ENCODE measurements at regions not wholly inside any gene's neighbourhood (a gene's known extent, or its start where the extent isn't known, plus 50 kb on each side); places are given as distances from the start of the nearest gene placed in this dataset.
"Not testable (repeated sequence)": the region's sequence is repeated elsewhere in the genome, so short reads cannot be mapped to it uniquely, and the experiment has no call there.

DNA sequence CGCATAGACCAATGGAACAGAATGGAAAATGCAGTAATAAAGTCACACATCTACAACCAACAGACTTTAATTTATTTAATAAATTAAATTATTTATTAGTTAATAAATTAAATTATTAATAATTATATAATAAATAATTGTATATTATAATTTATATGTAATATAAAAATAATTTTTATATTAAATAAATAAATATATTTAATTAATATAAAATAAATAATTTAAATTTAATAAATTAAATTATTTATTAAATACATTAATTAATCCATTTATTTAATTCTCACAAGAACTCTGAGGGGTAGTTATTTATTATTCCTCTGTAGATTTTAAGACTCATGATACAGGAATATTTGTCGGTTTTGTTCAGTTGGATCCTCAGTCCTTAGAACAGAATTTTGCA is 176.1 kb upstream of the ADAMTS19 start:
- TF ChIP-seq, protein P1, sequence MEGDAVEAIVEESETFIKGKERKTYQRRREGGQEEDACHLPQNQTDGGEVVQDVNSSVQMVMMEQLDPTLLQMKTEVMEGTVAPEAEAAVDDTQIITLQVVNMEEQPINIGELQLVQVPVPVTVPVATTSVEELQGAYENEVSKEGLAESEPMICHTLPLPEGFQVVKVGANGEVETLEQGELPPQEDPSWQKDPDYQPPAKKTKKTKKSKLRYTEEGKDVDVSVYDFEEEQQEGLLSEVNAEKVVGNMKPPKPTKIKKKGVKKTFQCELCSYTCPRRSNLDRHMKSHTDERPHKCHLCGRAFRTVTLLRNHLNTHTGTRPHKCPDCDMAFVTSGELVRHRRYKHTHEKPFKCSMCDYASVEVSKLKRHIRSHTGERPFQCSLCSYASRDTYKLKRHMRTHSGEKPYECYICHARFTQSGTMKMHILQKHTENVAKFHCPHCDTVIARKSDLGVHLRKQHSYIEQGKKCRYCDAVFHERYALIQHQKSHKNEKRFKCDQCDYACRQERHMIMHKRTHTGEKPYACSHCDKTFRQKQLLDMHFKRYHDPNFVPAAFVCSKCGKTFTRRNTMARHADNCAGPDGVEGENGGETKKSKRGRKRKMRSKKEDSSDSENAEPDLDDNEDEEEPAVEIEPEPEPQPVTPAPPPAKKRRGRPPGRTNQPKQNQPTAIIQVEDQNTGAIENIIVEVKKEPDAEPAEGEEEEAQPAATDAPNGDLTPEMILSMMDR (IDR thresholded peaks at IDR 0.05; ENCODE audit: low read depth, low read length): no peak
- H3K4me3 ChIP-seq (replicated peaks in 1 of 2; ENCODE audit: low read depth in 2 of 2, low read length in 2 of 2): no peak overlapping the region
- no peak for DNase-seq (ENCODE audit: low read depth in 2 of 2)

DNA sequence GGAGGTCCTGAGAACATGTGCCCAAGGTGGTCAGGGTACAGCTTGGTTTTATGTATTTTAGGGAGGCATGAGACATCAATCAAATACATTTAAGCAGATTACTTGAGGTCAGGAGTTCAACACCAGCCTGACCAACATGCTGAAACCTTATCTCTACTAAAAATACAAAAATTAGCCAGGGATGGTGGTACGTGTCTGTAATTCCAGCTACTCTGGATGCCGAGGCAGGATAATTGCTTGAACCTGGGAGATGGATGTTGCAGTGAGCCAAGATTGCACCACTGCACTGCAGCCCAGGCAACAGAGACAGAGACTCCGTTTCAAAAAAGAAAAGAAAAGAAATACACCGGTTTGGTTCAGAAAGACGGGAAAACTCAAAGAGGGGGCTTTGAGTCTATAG is 165.9 kb upstream of the ADAMTS19 start:
- not testable (repeated sequence) for H3K4me3 ChIP-seq (replicated peaks in 1 of 2; ENCODE audit: low read depth in 2 of 2, low read length in 2 of 2); DNase-seq (ENCODE audit: low read depth in 2 of 2)

DNA sequence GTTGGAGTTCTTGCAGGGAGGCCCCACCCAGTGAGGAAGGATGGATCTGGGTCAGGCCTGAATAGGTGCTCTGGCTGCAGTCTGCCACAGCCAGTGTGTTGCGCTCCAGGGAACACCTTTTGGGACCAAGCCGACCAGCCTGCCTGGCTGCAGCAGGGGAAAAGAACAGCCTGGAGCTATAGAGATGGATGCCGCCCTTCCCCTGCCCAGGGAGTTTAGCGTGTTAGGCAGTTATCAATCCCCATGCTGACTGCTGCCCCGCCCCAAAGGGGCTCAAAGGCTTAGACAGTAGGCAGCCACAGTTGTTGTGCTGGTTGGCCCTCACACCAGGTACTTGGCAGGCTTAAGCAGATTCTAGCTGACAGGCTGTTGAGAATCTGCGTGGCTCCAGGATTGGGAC is 153.4 kb upstream of the ADAMTS19 start:
- DNase-seq (ENCODE audit: low read depth in 2 of 2): no peak
- no peak overlapping the region for H3K4me3 ChIP-seq (replicated peaks in 1 of 2; ENCODE audit: low read depth in 2 of 2, low read length in 2 of 2)
- TF ChIP-seq, protein P1 (IDR thresholded peaks at IDR 0.05; ENCODE audit: low read depth, low read length): no peak

DNA sequence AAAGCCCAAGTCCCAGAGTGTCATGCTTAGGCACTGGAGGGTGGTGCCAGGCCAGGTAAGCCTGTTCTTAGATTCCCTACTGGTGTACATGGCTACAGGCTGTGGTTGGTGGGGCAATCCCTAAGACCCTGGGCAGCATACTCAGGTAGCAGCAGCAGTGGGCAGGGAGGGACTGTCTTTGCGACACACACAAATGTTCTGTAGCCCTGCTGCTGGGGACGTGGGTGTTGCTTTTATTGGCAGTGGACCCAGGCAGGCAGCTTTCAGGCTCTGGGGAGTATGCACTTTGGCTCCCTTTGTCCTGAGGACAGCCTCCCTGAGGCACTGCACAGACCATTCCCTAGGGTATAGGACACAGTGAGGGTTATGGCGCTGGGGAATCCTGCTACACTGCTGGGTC is 137.1 kb upstream of the ADAMTS19 start:
- DNase-seq (ENCODE audit: low read depth in 2 of 2): no peak
- no peak overlapping the region for H3K4me3 ChIP-seq (replicated peaks in 1 of 2; ENCODE audit: low read depth in 2 of 2, low read length in 2 of 2)
- TF ChIP-seq, protein P1 (IDR thresholded peaks at IDR 0.05; ENCODE audit: low read depth, low read length): no peak

DNA sequence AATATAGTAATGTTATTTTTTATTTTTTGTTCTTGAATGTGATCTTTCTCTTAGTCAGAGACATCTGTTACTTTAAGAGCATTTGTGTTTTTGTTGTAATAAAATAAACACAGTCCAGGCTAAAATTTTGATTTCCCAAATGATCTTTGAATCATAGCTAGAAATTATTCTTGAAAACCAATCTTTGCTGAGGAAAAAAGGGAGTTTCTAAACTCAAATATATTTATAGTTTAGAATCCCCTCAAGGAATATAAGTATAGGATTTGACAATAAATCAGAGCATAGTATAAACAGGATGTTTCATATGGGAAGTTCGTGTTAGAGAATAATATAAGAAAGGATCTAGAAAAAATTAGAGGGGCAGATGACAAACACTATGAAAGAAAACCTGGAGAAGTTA is 118.8 kb upstream of the ADAMTS19 start:
- TF ChIP-seq, protein P1 (IDR thresholded peaks at IDR 0.05; ENCODE audit: low read depth, low read length): no peak
- DNase-seq (ENCODE audit: low read depth in 2 of 2): no peak
- no peak overlapping the region for H3K4me3 ChIP-seq (replicated peaks in 1 of 2; ENCODE audit: low read depth in 2 of 2, low read length in 2 of 2)

DNA sequence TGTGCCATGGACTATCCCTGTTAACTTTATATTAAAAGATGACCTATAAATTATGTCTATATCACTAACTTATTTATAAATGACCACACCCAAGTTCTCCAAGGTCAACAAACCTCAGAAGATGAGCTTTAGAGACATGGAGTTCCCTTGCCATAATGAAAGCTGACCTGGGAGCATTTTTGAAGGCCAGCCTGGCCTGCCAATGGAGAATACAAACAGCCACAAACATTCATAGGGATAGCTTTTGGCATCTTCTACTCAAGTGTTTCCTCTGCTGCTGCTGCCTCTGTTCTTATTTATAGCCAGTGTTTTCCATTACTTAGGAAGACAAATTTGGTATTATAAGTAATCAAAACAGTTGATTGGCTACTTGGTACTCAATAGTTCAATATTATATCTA is 117.3 kb upstream of the ADAMTS19 start:
- TF ChIP-seq, protein P1 (IDR thresholded peaks at IDR 0.05; ENCODE audit: low read depth, low read length): no peak
- H3K4me3 ChIP-seq (replicated peaks in 1 of 2; ENCODE audit: low read depth in 2 of 2, low read length in 2 of 2): no peak overlapping the region
- no peak for DNase-seq (ENCODE audit: low read depth in 2 of 2)

DNA sequence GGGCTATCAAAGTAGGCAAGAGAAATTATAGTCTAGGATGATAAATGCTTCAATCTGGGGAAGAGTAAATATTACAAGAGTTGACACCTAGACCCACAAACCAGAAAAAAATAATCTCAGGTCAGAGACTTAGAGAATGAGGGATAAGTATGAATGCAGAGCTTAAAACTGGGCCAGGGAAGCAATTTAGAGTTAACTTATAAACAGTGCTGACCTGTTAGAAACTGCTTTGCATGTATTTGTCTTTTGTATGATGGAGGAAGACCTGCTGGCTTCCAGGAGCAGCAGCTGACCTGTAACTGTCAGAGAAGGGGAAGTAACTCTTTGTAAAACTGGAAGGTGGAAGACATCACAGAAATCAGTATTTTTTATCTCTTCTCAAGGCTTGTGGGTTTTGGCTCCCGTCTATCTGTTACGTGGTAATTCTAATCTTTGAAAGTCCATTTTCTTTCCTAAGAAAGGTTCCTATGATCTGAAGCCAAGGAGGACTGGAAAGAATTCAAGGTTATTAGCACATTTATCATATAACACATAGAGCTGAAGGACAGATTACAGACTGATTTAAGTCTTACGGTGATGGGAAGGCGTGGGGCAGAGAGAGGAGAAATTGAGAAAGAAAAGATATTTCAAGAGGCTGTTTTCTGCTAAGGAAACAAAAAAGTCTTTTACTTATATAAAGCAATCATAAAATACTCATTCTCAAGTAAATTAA is 114.7 kb upstream of the ADAMTS19 start:
- TF ChIP-seq, protein P1 (IDR thresholded peaks at IDR 0.05; ENCODE audit: low read depth, low read length): no peak
- DNase-seq (ENCODE audit: low read depth in 2 of 2): no peak
- H3K4me3 ChIP-seq (replicated peaks in 1 of 2; ENCODE audit: low read depth in 2 of 2, low read length in 2 of 2): no peak overlapping the region
